Stomach (tissue), 8 donors: ENCODE measurements at regions not wholly inside any gene's neighbourhood (a gene's known extent, or its start where the extent isn't known, plus 50 kb on each side); places are given as distances from the start of the nearest gene placed in this dataset.

ENCODE experiments used
- DNase-seq, 2 donors: peaks; one replicate each; pipeline versions ENCODE4 v3.0.0 to v3.0.0-alpha.2; 2013 to 2019
- H3K27ac ChIP-seq, 5 donors: fragments of 200-600 bp in 4 of 5; sonication (generic) in 4 of 5; one replicate each; pipeline ENCODE4 v1.5.1; 2013 to 2019; ENCODE audit warnings: mild to moderate bottlenecking in 1 of 5, moderate library complexity in 1 of 5
- H3K27me3 ChIP-seq, 3 donors: fragments of 200-600 bp; sonication (generic); one replicate each; pipeline ENCODE4 v1.5.1; 2017 to 2019; ENCODE audit warnings: mixed run types in 1 of 3
- H3K36me3 ChIP-seq, 4 donors: fragments of 200-600 bp; sonication (generic); 1 replicate in 3 of 4; 2 replicates in 1 of 4; pipeline ENCODE4 v1.5.1; 2016 to 2019
- H3K4me1 ChIP-seq, 4 donors: fragments of 200-600 bp; sonication (generic); one replicate each; pipeline ENCODE4 v1.5.1; 2016 to 2019
- H3K4me3 ChIP-seq, 4 donors: fragments of 200-600 bp; sonication (generic) in 3 of 4; one replicate each; pipeline ENCODE4 v1.5.1; 2016 to 2019; ENCODE audit warnings: mild to moderate bottlenecking in 1 of 4
- H3K9me3 ChIP-seq, 4 donors: fragments of 200-600 bp; sonication (generic); one replicate each; pipeline ENCODE4 v1.5.1; 2016 to 2019
- CTCF ChIP-seq, 7 experiments: fragments of 450-650 bp in 4 of 7; fragments of 200-600 bp in 3 of 7; sonication (generic) in 3 of 7; IDR thresholded peaks; one replicate each; pipeline ENCODE4 v1.5.1; 2016 to 2019; ENCODE audit warnings: antibody characterized with exemption in 7 of 7, control low read depth in 2 of 7, mild to moderate bottlenecking in 1 of 7
- EP300 ChIP-seq: sonication (generic); formaldehyde crosslinking; IDR thresholded peaks from one replicate; pipeline ENCODE4 v1.6.1; 2017; ENCODE audit warnings: antibody characterized with exemption
- POLR2A ChIP-seq, 4 donors: fragments of 450-650 bp; IDR thresholded peaks; one replicate each; pipeline ENCODE4 v1.6.1; 2016; ENCODE audit warnings: antibody characterized with exemption in 4 of 4, control low read depth in 2 of 4, mild to moderate bottlenecking in 1 of 4, moderate library complexity in 1 of 4
- POLR2AphosphoS5 ChIP-seq, 3 donors: sonication (generic); formaldehyde crosslinking; IDR thresholded peaks; one replicate each; pipeline ENCODE4 v1.6.1; 2016; ENCODE audit warnings: antibody characterized with exemption in 3 of 3
- WGBS, 5 donors: extraction: QIAGEN DNeasy Blood & Tissue Kit in 3 of 5; methylation state at CpG; one replicate each; pipeline versions ENCODE4 v1.1.5 to v1.1.7; 2013 to 2018; 5-methylcytosine and 5-hydroxymethylcytosine counted together
- intact Hi-C: fragments of 100-400 bp; cut with DNase I; formaldehyde crosslinking; loops from one replicate; pipeline ENCODE4 v1.15.1; 2023; ENCODE audit warnings: low total_unique reads
- donor health status: healthy with polysubstance abuse.
- donor health status: Bipolar disorder and iron deficiency.
- donor health status: healthy.

- Histone ChIP-seq H3K27ac (peak overlapping the region in 1 of 5 donors; percentile 34), H3K9me3 (no peaks in the 10 kb centered on the region), H3K4me1 (peaks cover 0 to 25% (median 15%) of the 10 kb centered on the region in 4 donors), H3K36me3 (no peaks in the 10 kb centered on the region), H3K4me3 (no peak overlapping the region), H3K27me3 (no peaks in the 10 kb centered on the region)
- DNase-seq = peak in 1 of 2 donors; percentile 46
- TF ChIP-seq EP300 (no peak), POLR2AphosphoS5 (IDR thresholded peaks at IDR 0.05) (peak in 1 of 3 donors; percentile 36)
- 65 to 78% (median 75%) methylated on average over 14 of the region's 14 CpGs for WGBS, 5 donors
- intact Hi-C loops = no loop called here
These were observed 287.0 kb downstream of the TLE3 start for GRCh38 chr15:69810431-69811354.

GRCh38 chr15:69812861-69813261 is 284.9 kb downstream of the TLE3 start:
- Histone ChIP-seq H3K27ac (no peak overlapping the region), H3K4me1 (peaks cover 0 to 21% (median 13%) of the 10 kb centered on the region in 4 donors), H3K4me3 (no peak overlapping the region), H3K9me3 (no peaks in the 10 kb centered on the region), H3K27me3 (no peaks in the 10 kb centered on the region), H3K36me3 (no peaks in the 10 kb centered on the region)
- intact Hi-C loops = no loop called here
- TF ChIP-seq POLR2A (IDR thresholded peaks at IDR 0.05) (no peak), EP300 (no peak), POLR2AphosphoS5 (IDR thresholded peaks at IDR 0.05) (no peak), CTCF (IDR thresholded peaks at IDR 0.05) (no peak)
- DNase-seq = peak; percentile 33 to 58
- 36 to 45% (median 40%) methylated on average over 14 to 20 of the region's 20 CpGs for WGBS, 5 donors

GRCh38 chr15:69813881-69814280 is 283.8 kb downstream of the TLE3 start:
- no peak overlapping the region for H3K27ac ChIP-seq
- peaks cover 0 to 19% (median 12%) of the 10 kb centered on the region in 4 donors for H3K4me1 ChIP-seq
- H3K9me3 ChIP-seq = no peaks in the 10 kb centered on the region
- 76 to 91% (median 85%) methylated on average over 7 of the region's 7 CpGs for WGBS, 5 donors
- no peak overlapping the region for H3K4me3 ChIP-seq
- no peaks in the 10 kb centered on the region for H3K27me3 ChIP-seq
- no peak for DNase-seq
- no peaks in the 10 kb centered on the region for H3K36me3 ChIP-seq
- no peak for TF ChIP-seq POLR2AphosphoS5 (IDR thresholded peaks at IDR 0.05)
- no peak for TF ChIP-seq POLR2A (IDR thresholded peaks at IDR 0.05)
- no peak for TF ChIP-seq CTCF (IDR thresholded peaks at IDR 0.05)
- TF ChIP-seq EP300 = no peak
- intact Hi-C loops = no loop called here

- intact Hi-C loops = no loop called here
- Histone ChIP-seq H3K9me3 (no peaks in the 10 kb centered on the region), H3K36me3 (no peaks in the 10 kb centered on the region), H3K27ac (no peak overlapping the region), H3K4me1 (peaks cover 0 to 16% (median 9%) of the 10 kb centered on the region in 4 donors), H3K27me3 (no peaks in the 10 kb centered on the region), H3K4me3 (no peak overlapping the region)
- DNase-seq = no peak
- WGBS, 5 donors = 82 to 93% (median 85%) methylated on average over 9 of the region's 9 CpGs
- TF ChIP-seq CTCF (IDR thresholded peaks at IDR 0.05) = no peak
- no peak for TF ChIP-seq POLR2AphosphoS5 (IDR thresholded peaks at IDR 0.05)
- no peak for TF ChIP-seq EP300
- no peak for TF ChIP-seq POLR2A (IDR thresholded peaks at IDR 0.05)
These were observed 282.8 kb downstream of the TLE3 start for GRCh38 chr15:69814932-69815331.

- H3K4me3 ChIP-seq = no peak overlapping the region
- intact Hi-C loops = no loop called here
- DNase-seq = no peak
- WGBS, 5 donors = 67 to 89% (median 82%) methylated on average over 2 of the region's 2 CpGs
- no peak for TF ChIP-seq CTCF (IDR thresholded peaks at IDR 0.05)
- no peak for TF ChIP-seq POLR2A (IDR thresholded peaks at IDR 0.05)
- no peak for TF ChIP-seq EP300
- TF ChIP-seq POLR2AphosphoS5 (IDR thresholded peaks at IDR 0.05) = no peak
- no peak overlapping the region for H3K27ac ChIP-seq
- no peaks in the 10 kb centered on the region for H3K27me3 ChIP-seq
- H3K9me3 ChIP-seq = no peaks in the 10 kb centered on the region
- peaks cover 0 to 9% (median 4%) of the 10 kb centered on the region in 4 donors for H3K4me1 ChIP-seq
- H3K36me3 ChIP-seq = no peaks in the 10 kb centered on the region
These were observed 281.9 kb downstream of the TLE3 start for GRCh38 chr15:69815793-69816192.
